ENCODE measurements at regions not wholly inside any gene's neighbourhood (a gene's known extent, or its start where the extent isn't known, plus 50 kb on each side); places are given as distances from the start of the nearest gene placed in this dataset.

DNA sequence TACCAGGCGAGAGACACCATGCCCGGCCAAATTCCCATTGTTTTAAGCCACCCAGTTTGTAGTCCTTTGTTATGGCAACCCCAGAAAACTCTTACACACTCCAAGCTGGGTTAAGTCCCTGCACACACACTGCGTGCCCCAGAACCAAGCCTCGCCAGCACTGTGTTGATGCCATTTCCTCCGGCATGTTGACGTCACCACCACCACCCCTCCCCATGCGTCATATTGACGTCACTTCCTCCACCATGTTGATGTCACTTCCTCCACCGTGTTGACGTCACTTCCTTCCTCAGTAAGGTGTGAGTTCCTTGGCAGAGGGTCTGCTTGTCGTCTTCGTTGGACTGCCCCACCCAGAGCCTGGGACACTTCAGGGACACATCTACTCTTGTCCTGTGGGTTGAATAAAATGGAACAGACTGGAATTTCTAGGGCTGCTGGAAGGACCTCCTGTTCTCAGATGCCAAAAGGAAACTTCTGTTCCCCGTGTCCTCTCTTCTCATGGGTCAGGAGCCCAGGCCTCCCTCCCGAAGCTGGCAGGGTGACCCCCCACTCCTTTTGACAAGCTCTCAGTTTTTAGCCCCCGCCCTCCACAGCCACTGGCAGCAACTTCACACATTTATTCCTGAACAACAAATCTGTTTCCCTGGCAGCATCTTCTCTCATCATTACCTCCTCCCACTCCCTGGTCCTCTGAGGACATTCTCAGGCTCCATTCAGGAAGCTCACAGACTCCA lies 643.3 kb downstream of the NPHP4 start:
- Histone ChIP-seq H3F3A (ENCODE audit: control insufficient read depth, insufficient read depth) (no peaks in the 10 kb centered on the region), H3K27ac (ENCODE audit: low read depth, low read length) (no peak overlapping the region), H3K9me2 (replicated peaks; ENCODE audit: control insufficient read depth, low read length) (no peaks in the 10 kb centered on the region), H3K27me3 (ENCODE audit: control insufficient read depth, low read length) (no peaks in the 10 kb centered on the region), H3K36me3 (ENCODE audit: control insufficient read depth, low read length) (no peaks in the 10 kb centered on the region), H3K4me1 (ENCODE audit: control insufficient read depth, low read length) (no peaks in the 10 kb centered on the region), H3K4me2 (ENCODE audit: low read length) (no peak overlapping the region), H3K79me2 (ENCODE audit: control insufficient read depth, low read length) (no peaks in the 10 kb centered on the region), H4K20me1 (ENCODE audit: control insufficient read depth, insufficient read depth, low read depth, low read length) (no peaks in the 10 kb centered on the region), H3K9me3 (ENCODE audit: control insufficient read depth, insufficient read depth, low read length) (no peaks in the 10 kb centered on the region), H3K4me3 (ENCODE audit: low read length) (no peak overlapping the region)
- TF ChIP-seq EZH2phosphoT487 (IDR thresholded peaks at IDR 0.05; ENCODE audit: borderline replicate concordance, low read length): no peak
- TF ChIP-seq, protein P1, sequence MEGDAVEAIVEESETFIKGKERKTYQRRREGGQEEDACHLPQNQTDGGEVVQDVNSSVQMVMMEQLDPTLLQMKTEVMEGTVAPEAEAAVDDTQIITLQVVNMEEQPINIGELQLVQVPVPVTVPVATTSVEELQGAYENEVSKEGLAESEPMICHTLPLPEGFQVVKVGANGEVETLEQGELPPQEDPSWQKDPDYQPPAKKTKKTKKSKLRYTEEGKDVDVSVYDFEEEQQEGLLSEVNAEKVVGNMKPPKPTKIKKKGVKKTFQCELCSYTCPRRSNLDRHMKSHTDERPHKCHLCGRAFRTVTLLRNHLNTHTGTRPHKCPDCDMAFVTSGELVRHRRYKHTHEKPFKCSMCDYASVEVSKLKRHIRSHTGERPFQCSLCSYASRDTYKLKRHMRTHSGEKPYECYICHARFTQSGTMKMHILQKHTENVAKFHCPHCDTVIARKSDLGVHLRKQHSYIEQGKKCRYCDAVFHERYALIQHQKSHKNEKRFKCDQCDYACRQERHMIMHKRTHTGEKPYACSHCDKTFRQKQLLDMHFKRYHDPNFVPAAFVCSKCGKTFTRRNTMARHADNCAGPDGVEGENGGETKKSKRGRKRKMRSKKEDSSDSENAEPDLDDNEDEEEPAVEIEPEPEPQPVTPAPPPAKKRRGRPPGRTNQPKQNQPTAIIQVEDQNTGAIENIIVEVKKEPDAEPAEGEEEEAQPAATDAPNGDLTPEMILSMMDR (IDR thresholded peaks at IDR 0.05; ENCODE audit: low read depth, low read length, poor library complexity, severe bottlenecking): no peak

DNA sequence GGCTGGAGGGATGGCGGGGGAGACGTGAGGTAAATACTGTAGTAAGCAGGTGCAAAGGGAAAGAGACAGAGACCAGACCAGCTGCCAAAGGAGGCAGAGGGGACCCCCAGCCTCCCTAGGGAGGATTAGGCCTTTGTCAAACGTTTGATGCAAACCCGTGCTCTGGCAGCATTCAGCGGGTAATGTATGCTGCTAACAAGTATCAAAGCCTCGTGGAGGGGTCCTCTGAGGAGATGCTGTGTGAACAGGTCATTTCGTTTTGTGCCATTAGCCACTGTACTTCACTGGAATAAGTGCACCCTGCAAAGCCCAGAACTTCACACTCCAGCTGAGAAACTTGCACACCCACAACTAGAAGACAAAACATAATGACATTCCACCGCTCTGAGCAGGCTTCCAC lies 644.5 kb downstream of the NPHP4 start:
- no peaks in the 10 kb centered on the region for H3K36me3 ChIP-seq (ENCODE audit: control insufficient read depth, low read length)
- no peaks in the 10 kb centered on the region for H3K9me2 ChIP-seq (replicated peaks; ENCODE audit: control insufficient read depth, low read length)
- H4K20me1 ChIP-seq (ENCODE audit: control insufficient read depth, insufficient read depth, low read depth, low read length): no peaks in the 10 kb centered on the region
- no peaks in the 10 kb centered on the region for H3K4me1 ChIP-seq (ENCODE audit: control insufficient read depth, low read length)
- no peak overlapping the region for H3K27ac ChIP-seq (ENCODE audit: low read depth, low read length)
- TF ChIP-seq EZH2phosphoT487 (IDR thresholded peaks at IDR 0.05; ENCODE audit: borderline replicate concordance, low read length): no peak
- TF ChIP-seq, protein P1 (IDR thresholded peaks at IDR 0.05; ENCODE audit: low read depth, low read length, poor library complexity, severe bottlenecking): no peak
- H3K27me3 ChIP-seq (ENCODE audit: control insufficient read depth, low read length): no peaks in the 10 kb centered on the region
- H3F3A ChIP-seq (ENCODE audit: control insufficient read depth, insufficient read depth): no peaks in the 10 kb centered on the region
- H3K79me2 ChIP-seq (ENCODE audit: control insufficient read depth, low read length): no peaks in the 10 kb centered on the region
- H3K4me2 ChIP-seq (ENCODE audit: low read length): no peak overlapping the region
- H3K9me3 ChIP-seq (ENCODE audit: control insufficient read depth, insufficient read depth, low read length): no peaks in the 10 kb centered on the region
- H3K4me3 ChIP-seq (ENCODE audit: low read length): no peak overlapping the region

GRCh38 chr1:5345556-5345955 lies 646.7 kb downstream of the NPHP4 start:
- no peak for TF ChIP-seq EZH2phosphoT487 (IDR thresholded peaks at IDR 0.05; ENCODE audit: borderline replicate concordance, low read length)
- TF ChIP-seq, protein P1 (IDR thresholded peaks at IDR 0.05; ENCODE audit: low read depth, low read length, poor library complexity, severe bottlenecking): no peak
- no peaks in the 10 kb centered on the region for H3K9me2 ChIP-seq (replicated peaks; ENCODE audit: control insufficient read depth, low read length)
- no peaks in the 10 kb centered on the region for H4K20me1 ChIP-seq (ENCODE audit: control insufficient read depth, insufficient read depth, low read depth, low read length)
- H3F3A ChIP-seq (ENCODE audit: control insufficient read depth, insufficient read depth): no peaks in the 10 kb centered on the region
- H3K36me3 ChIP-seq (ENCODE audit: control insufficient read depth, low read length): no peaks in the 10 kb centered on the region
- H3K9me3 ChIP-seq (ENCODE audit: control insufficient read depth, insufficient read depth, low read length): no peaks in the 10 kb centered on the region
- no peaks in the 10 kb centered on the region for H3K79me2 ChIP-seq (ENCODE audit: control insufficient read depth, low read length)
- no peak overlapping the region for H3K4me2 ChIP-seq (ENCODE audit: low read length)
- no peak overlapping the region for H3K4me3 ChIP-seq (ENCODE audit: low read length)
- no peak overlapping the region for H3K27ac ChIP-seq (ENCODE audit: low read depth, low read length)
- no peaks in the 10 kb centered on the region for H3K4me1 ChIP-seq (ENCODE audit: control insufficient read depth, low read length)
- no peaks in the 10 kb centered on the region for H3K27me3 ChIP-seq (ENCODE audit: control insufficient read depth, low read length)

Data from DOHH2 (cell line).